HG03135 (cell line): ENCODE measurements at regions not wholly inside any gene's neighbourhood (a gene's known extent, or its start where the extent isn't known, plus 50 kb on each side); places are given as distances from the start of the nearest gene placed in this dataset.

Experiments
- ATAC-seq: cut with Tn5 transposase; IDR thresholded peaks from one replicate; pipeline ENCODE4 v1.9.1; 2021; ENCODE audit warnings: mild to moderate bottlenecking, moderate library complexity; ENCODE audit not compliant: unreplicated experiment

DNA sequence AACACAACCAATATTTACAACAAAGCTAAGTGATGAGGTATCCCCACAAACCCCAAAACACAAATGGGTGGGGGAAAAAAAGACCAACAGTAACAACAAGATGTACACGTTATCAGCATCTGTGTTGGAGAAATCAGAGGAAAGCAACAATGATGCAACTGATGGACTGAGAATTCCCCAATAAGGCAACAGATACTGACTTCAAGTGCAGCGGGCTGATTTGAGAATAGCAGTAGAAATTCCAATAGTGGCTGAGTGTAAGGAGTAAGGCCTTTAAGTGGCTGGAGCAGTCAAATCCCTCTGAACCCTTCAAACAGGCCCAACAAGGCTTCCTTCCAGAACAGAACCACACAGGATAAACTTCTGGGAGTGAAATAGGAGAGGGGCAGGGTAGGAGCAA lies 97.6 kb downstream of the TM2D1 start:
- no peak for ATAC-seq

DNA sequence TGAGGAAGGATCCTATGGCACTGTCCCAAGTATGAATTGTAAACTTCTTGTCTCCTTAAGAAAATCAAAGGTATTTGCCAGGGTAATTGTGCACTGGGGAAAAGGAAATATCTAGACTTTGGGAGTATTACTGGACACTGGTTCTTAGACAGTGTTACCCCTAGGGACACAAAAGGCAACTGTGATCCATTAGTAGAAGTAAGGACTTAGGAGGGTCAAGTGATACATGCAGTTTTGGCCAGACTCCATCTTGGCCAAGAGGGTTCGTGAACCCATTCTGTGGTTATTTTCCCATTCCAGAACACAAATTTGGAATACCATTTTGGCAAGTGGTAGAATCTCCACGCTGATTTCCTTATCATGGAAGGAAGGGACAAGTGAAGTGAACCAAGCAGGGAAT lies 98.1 kb downstream of the TM2D1 start:
- no peak for ATAC-seq

DNA sequence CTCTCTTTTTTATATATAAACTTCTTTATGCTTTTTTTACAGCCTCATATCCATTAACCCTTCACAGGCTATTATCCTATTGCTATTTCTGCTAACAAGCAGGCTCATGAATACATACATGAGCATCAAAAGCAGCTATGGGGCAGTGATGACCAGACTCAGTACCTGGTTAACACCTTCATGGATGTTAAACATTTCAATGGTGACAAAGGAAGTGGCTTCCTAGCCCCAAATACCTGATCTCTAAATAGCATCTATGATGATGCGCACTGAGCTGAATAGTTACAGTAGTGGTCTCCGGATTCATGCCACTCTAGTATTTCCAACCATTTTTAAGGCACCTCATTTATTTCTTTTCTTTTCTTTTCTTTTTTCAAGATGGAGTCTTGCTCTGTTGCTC lies 101.1 kb downstream of the TM2D1 start:
- ATAC-seq, result no peak

DNA sequence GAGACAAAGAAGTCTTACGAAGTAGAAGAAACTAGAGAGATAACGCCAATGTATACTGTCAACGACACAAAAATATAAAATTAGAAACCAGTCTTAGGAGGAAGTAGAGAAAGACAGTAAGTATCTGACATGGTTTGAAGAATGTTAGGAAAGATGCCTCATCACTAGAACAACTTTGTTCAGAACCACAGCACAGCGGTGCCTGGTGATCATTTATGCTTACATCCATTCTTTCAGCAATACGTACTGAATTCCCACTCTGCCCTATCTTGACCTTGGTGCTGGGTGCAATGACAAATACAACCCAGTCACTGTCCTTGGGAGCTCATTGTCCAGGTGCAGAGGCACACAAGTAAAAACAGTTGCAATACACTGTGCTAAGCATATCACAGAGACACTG lies 104.4 kb downstream of the TM2D1 start:
- no peak for ATAC-seq

DNA sequence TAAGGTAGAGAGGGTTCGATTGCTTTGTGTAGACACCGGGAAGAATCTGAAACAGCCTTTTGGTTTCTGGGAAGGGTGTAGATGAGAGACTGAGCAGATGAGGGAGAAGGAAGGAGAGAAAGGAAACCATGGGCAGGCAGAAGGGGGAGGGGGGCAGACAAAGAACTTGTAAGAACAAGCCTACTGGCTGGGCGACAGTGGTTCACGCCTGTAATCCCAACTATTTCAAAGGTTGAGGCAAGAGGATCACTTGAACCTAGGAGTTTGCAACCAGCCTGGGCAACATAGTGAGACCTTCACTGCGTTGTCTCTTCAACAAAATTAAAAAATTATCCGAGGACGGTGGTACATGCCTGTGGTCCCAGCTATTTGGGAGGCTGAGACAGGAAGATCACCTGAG lies 106.2 kb downstream of the TM2D1 start:
- no peak for ATAC-seq

DNA sequence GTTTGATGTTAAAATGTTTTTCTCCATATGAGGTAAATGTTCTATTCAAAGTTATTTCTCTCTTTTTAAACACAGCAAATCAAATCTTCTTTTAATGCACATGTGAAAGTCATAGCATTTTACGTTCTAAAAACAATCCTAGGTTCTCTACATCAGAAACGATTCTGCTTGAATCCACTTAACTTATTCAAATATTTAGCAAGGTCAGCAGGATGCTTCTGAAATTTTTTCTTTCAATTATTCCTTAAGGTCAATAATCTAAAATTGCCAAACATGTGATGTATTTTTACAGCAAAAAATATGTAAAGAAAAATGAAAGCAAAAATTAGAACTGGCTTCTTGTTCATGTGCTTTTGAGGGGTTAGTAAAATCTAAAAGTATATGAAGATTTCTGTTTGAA lies 106.7 kb downstream of the TM2D1 start:
- ATAC-seq, result no peak

DNA sequence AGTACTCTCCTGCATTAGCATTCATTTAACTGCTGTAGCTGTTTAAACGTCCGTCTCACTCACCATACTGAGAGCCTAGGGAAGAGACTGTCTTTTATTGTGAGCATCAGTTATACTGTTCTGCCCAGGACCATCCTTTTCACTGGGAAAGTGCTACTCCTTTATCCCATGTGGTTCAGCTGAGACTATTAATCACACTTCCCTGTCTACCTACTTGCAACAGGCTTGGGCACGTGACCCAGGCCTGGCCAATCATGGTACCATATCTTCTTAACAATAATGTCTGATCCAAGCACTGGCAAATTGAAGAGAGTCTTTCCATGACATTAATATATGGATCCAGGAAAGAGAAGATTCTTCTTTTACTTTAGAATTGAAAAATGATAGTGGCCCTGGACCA lies 108.1 kb downstream of the TM2D1 start:
- ATAC-seq, result no peak

DNA sequence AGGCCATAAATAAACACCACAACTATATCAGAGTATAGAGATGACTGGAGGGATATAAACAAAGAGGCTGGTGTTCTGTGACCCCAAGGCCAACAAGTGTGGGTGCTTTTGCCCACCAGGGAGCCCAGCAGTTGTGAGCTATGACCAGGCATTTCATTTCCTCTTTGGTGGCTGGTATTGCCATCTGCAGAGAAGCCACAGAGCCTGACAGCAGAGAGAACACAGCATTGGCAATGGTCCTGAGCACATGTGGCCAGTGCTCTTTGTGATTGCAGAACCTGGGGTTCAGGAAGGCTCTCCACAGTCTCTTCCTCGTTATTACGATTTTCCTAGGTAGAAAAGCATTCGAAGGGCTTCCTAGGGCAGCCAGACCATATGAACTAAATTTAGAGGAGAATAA lies 112.3 kb downstream of the TM2D1 start:
- no peak for ATAC-seq

DNA sequence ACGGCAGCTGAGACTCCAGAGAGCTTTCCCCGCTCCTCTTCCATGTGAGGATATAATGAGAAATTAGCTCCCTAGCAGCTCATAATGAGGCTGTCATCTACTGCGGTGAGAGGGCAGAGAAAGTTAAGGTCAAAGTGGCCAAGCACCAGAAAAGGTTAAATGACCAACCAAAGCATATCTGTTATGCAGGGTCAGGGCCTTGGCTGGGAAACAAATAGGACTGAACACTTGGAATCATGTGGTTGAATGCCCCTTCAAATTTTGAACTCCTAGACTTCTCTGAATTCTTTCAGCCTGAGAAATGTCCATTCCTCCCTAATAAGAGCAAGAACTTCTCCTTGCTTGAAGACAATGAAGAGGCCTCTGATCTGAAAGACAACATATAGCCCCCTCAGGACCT lies 115.9 kb downstream of the TM2D1 start:
- no peak for ATAC-seq

DNA sequence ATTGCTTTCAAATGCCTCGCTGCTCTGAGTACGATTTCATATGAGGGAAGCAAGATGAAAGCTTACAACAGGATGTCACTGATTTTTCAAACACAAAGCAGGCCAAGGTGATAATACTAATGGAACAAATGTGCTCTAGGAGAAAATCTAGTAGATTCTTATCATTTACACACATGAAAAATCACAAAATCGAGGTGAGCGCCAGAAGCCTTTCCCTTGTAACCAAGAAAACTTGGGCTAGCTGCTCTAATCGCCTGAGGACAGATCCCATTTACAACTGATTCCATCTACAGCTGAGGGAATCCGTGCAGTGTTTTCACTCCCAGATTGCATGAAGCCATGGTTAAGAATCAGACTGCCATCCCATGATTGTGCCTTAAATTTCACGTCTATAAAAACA lies 117.5 kb downstream of the TM2D1 start:
- ATAC-seq, result no peak

DNA sequence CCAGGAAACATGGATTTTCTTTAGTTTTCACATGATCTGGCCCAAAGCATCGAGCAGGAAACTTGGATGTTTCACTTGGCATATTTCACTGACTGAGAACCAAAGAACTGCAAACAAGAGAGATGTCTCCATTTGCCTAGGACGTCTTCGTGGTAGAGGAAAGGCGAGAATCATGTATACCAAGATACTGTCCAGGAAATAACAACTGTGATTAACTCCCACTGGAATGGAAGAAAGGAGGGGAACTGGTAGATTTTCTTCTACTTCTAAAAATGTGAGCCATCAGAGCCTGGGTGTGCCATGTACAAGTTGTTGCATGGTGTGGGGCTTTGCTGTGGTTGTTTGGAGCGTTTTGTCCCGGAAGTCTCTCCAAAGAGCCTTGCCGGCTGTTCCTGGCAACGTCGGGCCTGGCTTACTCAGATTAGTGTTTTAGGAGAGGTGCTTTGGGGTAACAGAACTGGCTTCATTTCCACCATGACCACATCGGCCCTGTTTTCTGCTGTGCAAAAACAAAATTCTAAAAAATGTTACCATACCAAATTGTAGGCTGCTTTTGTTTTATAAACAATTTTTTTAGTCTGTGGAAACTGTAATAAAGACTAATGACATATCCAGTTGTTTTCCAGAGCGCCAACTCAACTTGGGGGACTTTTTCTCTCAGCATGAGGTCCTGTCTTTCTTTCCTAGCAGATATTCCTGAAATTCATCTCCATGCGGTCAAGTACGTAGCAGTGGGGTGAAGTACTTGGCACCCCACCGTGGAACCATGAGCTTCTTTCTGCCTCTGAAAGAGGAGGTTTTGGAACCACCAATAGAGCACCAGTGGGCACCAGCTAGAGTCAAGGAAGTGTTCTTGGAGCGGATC lies 118.3 kb downstream of the TM2D1 start:
- ATAC-seq, result no peak

DNA sequence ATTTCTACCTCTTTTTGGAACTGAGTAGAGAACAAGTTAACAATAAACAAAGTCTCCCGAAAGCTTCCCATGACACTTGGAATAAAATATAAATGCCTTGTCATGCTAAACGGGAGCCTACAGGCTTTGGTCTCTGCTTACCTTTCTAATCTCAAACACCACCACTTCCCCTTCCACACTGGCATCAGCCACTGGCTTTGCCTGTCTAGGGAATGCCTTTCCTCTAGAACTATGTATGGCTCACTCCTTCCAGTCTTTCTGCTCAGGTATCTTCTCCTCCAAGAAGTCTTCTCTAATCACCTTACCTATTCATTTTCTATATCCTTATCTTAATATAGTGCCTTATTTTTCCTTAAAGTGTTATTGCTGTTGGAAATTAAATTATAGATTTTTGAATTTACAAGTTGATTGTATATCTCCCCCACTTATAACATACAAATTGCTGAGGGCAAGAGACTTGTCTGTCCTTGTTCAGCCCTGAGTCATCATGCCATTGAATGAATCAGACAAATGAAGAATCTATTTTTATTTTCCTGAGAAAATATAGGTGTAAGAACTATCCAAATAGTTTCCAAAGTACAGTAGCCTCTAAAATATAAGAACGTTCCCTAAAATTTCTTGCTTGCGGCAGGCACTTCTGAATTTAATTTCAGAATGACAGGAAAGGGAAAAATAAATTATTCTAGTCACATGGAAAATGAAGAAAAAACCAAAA lies 119.2 kb downstream of the TM2D1 start:
- no peak for ATAC-seq

DNA sequence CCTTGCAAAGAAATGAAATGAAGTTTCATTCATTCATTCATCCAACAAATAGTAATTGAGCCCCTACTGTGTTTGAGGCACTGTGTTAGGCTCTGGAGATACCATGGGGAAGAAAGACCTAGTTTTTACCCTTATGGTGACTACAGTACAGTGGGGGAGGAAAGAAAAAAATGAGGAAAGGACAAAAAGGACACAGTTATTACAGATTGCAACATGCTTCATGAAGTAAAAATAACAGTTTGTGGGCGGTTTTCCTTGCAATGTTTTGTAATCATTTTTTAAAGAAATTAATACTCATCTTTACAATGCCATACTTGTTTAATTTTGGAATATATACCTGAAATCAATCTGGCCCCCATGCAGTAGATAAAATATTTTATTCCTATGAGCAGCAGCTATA lies 120.3 kb downstream of the TM2D1 start:
- ATAC-seq, result no peak

DNA sequence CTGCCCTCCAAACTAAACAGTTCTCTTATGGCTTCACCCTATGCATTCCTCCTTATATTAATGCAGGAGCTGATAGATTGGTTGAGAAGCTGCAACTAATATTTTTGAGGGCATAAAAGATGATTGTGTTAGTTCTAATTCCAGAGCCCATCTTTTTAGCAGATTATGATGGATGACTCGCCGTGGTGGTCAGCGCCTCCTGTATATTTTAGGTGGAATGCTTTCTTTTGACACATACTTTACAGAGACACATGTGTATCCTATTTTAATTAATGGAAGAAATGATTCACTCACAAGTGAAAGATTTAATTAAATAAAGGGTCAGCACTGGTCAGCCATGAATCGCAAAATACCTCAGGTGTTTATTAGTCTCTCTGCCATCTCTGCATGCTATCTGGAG lies 120.7 kb downstream of the TM2D1 start:
- ATAC-seq, result no peak

DNA sequence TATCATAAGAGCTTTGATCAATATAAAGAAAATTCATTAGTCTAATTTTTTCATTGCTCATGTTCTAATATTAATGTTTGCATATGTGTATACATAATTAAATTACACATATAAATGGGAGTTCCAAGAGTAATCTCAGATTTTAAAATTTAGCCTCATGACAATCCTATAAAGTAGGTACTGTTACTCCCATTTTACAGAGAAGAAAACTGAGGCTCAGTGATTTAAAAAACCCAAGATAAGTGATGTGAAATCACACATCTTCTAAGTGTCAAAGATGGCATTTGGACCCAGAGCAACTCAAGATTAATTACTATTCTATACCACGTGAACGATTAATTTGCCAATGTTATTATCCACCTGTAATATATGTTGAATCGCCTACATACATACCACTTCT lies 122.3 kb downstream of the TM2D1 start:
- no peak for ATAC-seq

DNA sequence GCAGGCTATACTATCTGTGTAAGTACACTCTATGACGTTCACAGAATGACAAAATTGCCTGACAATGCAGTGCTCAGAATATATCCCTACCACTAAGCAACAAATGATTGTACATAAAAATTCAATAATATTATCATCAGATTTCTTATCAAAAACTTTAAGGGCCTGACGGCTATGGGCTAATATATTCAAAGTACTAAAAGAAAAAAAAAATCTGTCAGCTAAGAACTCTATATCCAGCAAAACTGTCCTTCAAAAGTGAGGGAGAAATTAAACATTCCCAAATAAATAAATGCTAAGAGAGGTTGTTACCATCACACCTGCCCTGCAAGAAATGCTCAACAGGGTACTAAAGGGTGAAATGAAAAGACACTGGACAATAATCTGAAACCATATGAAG lies 127.3 kb downstream of the TM2D1 start:
- no peak for ATAC-seq

DNA sequence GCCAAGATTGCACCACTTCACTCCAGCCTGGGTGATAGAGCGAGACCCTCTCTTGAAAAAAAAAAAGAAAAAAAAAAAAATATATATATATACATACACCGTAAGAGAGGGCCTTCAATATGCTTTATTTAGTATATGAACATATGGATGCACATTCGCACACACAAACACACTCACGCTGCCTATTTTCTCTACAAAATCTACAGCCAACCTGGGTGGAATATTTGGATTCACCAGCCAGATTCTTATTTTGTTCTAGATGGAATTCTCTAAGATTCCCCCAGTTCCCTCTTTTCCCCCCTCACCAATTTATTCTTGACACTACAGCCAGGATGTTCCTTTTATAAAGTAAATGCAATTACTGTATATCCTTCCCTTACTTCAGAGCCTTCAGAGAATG lies 131.6 kb downstream of the TM2D1 start:
- ATAC-seq, result no peak

DNA sequence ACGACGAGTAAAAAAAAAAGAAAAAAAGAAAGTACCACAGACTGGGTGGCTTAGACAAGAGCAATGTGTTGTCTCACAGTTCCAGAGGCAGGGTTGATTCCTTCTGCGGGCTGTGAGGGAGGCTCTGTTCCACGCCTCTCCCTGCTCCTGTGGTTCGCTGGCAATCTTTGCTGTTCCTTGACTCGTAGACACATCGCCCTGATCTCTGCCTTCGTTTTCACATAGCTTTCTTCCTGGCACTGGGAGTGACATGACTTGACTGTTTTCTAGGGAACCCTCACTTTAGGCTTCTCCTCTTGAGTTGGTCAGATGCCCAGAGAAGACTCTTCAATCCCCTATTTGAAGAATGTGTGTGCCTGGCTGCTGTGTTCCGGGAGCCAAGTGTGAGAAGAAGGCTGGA lies 133.6 kb downstream of the TM2D1 start:
- ATAC-seq, result no peak

DNA sequence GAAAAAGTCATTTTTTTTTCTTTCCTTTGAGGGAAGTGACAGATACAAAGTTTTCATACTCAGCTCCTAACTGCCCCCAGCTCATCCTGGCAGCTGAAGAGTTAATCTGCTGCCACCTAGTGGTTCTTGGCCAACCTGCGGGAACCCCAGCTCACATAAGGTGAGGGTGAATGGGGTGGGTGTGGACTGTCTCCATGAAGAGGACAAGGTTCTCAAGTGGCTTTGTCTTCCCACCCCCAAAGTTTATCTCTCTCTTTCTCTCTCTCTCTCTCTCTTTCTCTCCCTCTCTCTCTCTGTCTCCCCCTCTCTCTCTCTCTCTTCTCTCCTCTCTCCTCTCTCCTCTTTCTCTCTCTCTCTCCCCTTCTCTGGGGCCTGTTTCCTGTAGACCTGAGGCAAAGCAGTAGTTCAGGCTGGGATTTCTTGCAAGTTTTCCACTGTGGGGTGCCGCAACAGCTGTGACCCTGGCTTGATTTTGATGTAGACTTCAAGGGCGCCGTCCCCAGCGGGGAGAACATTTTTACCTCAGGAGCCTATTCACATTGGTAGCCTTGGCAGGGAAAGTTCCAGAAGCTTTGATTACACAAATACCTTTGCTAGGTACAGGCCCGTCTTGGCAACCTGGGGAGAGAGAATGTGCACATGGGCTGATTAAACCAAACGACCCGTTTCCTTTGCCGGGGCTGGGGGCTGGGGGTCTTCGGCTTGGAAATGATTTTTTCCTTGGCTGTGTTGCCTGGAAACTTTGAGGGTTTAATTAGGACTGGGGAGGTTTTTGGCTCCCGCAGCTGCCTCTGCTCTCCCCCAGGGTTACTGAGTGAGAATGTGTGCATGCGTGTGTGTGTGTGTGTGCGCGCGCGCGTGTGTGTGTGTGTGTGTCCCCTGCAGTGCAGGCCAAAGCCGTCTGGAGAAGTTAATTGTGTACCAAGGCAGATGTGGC lies 135.9 kb downstream of the TM2D1 start:
- peak; percentile 81 for ATAC-seq

DNA sequence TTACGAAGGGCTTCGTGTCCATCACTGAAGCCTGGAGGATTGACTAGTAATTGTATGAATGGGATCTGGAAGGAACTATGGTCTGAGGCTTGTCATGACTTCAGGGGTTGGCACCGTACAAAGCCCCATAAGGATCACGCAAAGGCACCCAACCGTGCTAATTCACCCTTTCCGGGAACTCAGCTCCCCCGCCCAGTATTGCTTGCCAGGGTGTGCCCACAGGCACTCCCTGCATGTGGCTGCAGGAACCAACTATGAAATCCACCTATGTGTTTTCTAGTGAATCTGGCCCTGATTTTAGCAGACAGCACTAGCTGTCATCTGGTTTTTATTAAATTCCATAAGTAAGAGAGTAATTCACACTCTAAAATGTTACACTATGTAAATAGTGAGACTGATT lies 139.2 kb downstream of the TM2D1 start:
- no peak for ATAC-seq

DNA sequence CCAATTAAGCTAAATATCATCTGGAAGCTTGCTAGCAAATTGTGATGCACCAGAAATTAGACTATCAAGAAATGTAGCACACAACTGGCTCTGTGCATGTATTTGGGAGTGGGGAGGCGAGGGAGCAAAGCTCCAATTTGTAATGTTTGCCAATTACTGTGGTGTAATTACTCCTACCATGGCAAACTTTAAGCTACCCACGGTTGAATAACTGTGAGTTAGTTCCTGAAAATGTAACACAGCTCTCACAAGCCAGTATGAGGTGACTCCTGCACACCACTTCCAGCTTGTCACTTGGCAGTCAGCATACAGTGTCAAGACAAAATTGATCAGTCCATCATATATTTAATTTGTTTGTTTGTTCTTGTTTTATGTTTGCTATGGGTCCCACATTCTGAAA lies 141.2 kb downstream of the TM2D1 start:
- ATAC-seq, result no peak
